Body of pancreas (tissue), 4 donors: ENCODE measurements at regions not wholly inside any gene's neighbourhood (a gene's known extent, or its start where the extent isn't known, plus 50 kb on each side); places are given as distances from the start of the nearest gene placed in this dataset.

Source experiments
- ATAC-seq: fragments of 150-250 bp; one replicate; pipeline ENCODE4 v1.9.1; 2016
- DNase-seq, 4 donors: peaks; one replicate each; pipeline ENCODE4 v3.0.0-alpha.2; 2019
- H3K27ac ChIP-seq, 4 donors: fragments of 200-600 bp; sonication (generic); 1 replicate in 3 of 4; 2 replicates in 1 of 4; pipeline versions ENCODE4 v1.5.1 to v1.6.1; 2016 to 2019; ENCODE audit warnings: mild to moderate bottlenecking in 1 of 4, mixed read lengths in 1 of 4, moderate library complexity in 1 of 4
- H3K27me3 ChIP-seq, 2 donors: fragments of 200-600 bp; sonication (generic); one replicate each; pipeline ENCODE4 v1.6.0; 2016; ENCODE audit warnings: mild to moderate bottlenecking in 1 of 2
- H3K36me3 ChIP-seq, 2 donors: fragments of 200-600 bp; sonication (generic); replicated peaks in 1 of 2; 2 replicates each; pipeline ENCODE4 v1.5.1; 2016; ENCODE audit warnings: low read depth in 2 of 2; ENCODE audit not compliant: insufficient read depth in 1 of 2
- H3K4me1 ChIP-seq: fragments of 200-600 bp; sonication (generic); one replicate; pipeline ENCODE4 v1.6.0; 2016
- H3K4me3 ChIP-seq, 2 donors: fragments of 200-600 bp; sonication (generic); 1 replicate in 1 of 2; 2 replicates in 1 of 2; pipeline ENCODE4 v1.5.1; 2016 to 2019
- H3K9me3 ChIP-seq, 3 donors: fragments of 200-600 bp; sonication (generic); 1 replicate in 2 of 3; 2 replicates in 1 of 3; pipeline ENCODE4 v1.5.1; 2016
- CTCF ChIP-seq, 7 experiments: fragments of 450-650 bp in 4 of 7; fragments of 200-600 bp in 3 of 7; sonication (generic) in 3 of 7; IDR thresholded peaks; one replicate each; pipeline ENCODE4 v1.5.1; 2016 to 2019; ENCODE audit warnings: antibody characterized with exemption in 7 of 7
- POLR2A ChIP-seq, 3 donors: fragments of 450-650 bp; IDR thresholded peaks; one replicate each; pipeline ENCODE4 v1.6.1; 2016; ENCODE audit warnings: antibody characterized with exemption in 3 of 3, mild to moderate bottlenecking in 2 of 3
- WGBS, 2 donors: methylation state at CpG; one replicate each; pipeline ENCODE4 v1.1.5; 2017; 5-methylcytosine and 5-hydroxymethylcytosine counted together
- intact Hi-C: fragments of 100-400 bp; cut with DNase I; formaldehyde crosslinking; loops from one replicate; pipeline ENCODE4 v1.15.1; 2023

GRCh38 chr10:10788761-10789160 lies 228.9 kb upstream of the CELF2 start:
- DNase-seq, result no peak
- Histone ChIP-seq H3K4me1 (no peaks in the 10 kb centered on the region), H3K9me3 (peaks cover 0 to 6% (median 0%) of the 10 kb centered on the region in 3 donors), H3K4me3 (no peak overlapping the region), H3K27ac (no peak overlapping the region), H3K27me3 (no peaks in the 10 kb centered on the region), H3K36me3 (no peaks in the 10 kb centered on the region)
- 55 to 61% methylated on average over 4 of the region's 4 CpGs for WGBS, 2 donors
- no peak for ATAC-seq
- TF ChIP-seq POLR2A (IDR thresholded peaks at IDR 0.05) (no peak), CTCF (IDR thresholded peaks at IDR 0.05) (no peak)
- intact Hi-C loops, result no loop called here

- Histone ChIP-seq H3K27ac (no peak overlapping the region), H3K27me3 (no peaks in the 10 kb centered on the region), H3K4me1 (no peaks in the 10 kb centered on the region), H3K4me3 (no peak overlapping the region), H3K9me3 (no peaks in the 10 kb centered on the region), H3K36me3 (no peaks in the 10 kb centered on the region)
- intact Hi-C loops, result no loop called here
- no peak for DNase-seq
- 24% methylated on average over 3 of the region's 3 CpGs for WGBS, 2 donors
- TF ChIP-seq CTCF (IDR thresholded peaks at IDR 0.05) (no peak), POLR2A (IDR thresholded peaks at IDR 0.05) (no peak)
- ATAC-seq, result no peak
Observed at GRCh38 chr10:10791869-10792268, 225.8 kb upstream of the CELF2 start.

- intact Hi-C loops, result no loop called here
- WGBS, 2 donors, result 29 to 39% methylated on average over 3 of the region's 3 CpGs
- no peak overlapping the region for H3K4me3 ChIP-seq
- H3K27ac ChIP-seq, result no peak overlapping the region
- DNase-seq (no peak), ATAC-seq (no peak)
- TF ChIP-seq CTCF (IDR thresholded peaks at IDR 0.05), result no peak
- TF ChIP-seq POLR2A (IDR thresholded peaks at IDR 0.05), result no peak
- no peaks in the 10 kb centered on the region for H3K27me3 ChIP-seq
- H3K9me3 ChIP-seq, result no peaks in the 10 kb centered on the region
- H3K36me3 ChIP-seq, result no peaks in the 10 kb centered on the region
- H3K4me1 ChIP-seq, result no peaks in the 10 kb centered on the region
Observed at GRCh38 chr10:10792681-10793080, 225.0 kb upstream of the CELF2 start.

GRCh38 chr10:10794046-10794445 lies 223.6 kb upstream of the CELF2 start:
- ATAC-seq (no peak), DNase-seq (no peak)
- no peak for TF ChIP-seq CTCF (IDR thresholded peaks at IDR 0.05)
- TF ChIP-seq POLR2A (IDR thresholded peaks at IDR 0.05), result no peak
- no peaks in the 10 kb centered on the region for H3K27me3 ChIP-seq
- H3K4me1 ChIP-seq, result no peaks in the 10 kb centered on the region
- H3K36me3 ChIP-seq, result no peaks in the 10 kb centered on the region
- no peak overlapping the region for H3K4me3 ChIP-seq
- no peaks in the 10 kb centered on the region for H3K9me3 ChIP-seq
- 73 to 82% methylated on average over 8 of the region's 8 CpGs for WGBS, 2 donors
- intact Hi-C loops, result no loop called here
- no peak overlapping the region for H3K27ac ChIP-seq

GRCh38 chr10:10794791-10795191 lies 222.9 kb upstream of the CELF2 start:
- 59 to 69% methylated on average over 5 of the region's 5 CpGs for whole genome bisulfite sequencing, 2 donors
- Histone ChIP-seq H3K4me3 (no peak overlapping the region), H3K27ac (no peak overlapping the region), H3K36me3 (no peaks in the 10 kb centered on the region), H3K9me3 (no peaks in the 10 kb centered on the region), H3K27me3 (no peaks in the 10 kb centered on the region), H3K4me1 (no peaks in the 10 kb centered on the region)
- intact Hi-C loops, result no loop called here
- TF ChIP-seq POLR2A (IDR thresholded peaks at IDR 0.05), result no peak
- TF ChIP-seq CTCF (IDR thresholded peaks at IDR 0.05), result no peak
- no peak for DNase-seq
- ATAC-seq, result no peak
